ENCODE measurements at regions not wholly inside any gene's neighbourhood (a gene's known extent, or its start where the extent isn't known, plus 50 kb on each side); places are given as distances from the start of the nearest gene placed in this dataset.
"Not testable (repeated sequence)": the region's sequence is repeated elsewhere in the genome, so short reads cannot be mapped to it uniquely, and the experiment has no call there.

DNA sequence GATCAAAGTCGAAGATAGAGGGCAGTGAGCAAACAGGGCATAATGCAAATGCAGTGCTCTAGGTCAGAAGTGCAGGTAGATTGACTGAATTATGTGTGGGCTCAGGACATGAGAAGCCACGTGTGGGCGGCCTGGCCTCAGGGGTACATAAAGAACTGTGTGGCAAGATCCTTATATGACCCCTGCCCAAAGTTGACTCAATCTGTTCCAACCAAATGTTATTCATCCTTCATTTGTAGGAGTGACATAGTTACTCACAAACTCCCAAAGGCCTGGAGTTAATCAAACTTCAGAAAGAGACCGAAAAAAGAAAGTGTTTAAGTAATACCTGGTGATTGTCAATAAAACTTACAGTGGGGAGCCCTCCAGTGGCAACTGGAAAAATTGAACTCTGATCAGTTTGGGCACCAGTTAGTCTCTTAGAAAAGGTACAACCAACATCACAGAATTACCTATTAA is 150.4 kb upstream of the FAR2 start:
- peak in 1 of 2 experiments; percentile 9 for DNase-seq

DNA sequence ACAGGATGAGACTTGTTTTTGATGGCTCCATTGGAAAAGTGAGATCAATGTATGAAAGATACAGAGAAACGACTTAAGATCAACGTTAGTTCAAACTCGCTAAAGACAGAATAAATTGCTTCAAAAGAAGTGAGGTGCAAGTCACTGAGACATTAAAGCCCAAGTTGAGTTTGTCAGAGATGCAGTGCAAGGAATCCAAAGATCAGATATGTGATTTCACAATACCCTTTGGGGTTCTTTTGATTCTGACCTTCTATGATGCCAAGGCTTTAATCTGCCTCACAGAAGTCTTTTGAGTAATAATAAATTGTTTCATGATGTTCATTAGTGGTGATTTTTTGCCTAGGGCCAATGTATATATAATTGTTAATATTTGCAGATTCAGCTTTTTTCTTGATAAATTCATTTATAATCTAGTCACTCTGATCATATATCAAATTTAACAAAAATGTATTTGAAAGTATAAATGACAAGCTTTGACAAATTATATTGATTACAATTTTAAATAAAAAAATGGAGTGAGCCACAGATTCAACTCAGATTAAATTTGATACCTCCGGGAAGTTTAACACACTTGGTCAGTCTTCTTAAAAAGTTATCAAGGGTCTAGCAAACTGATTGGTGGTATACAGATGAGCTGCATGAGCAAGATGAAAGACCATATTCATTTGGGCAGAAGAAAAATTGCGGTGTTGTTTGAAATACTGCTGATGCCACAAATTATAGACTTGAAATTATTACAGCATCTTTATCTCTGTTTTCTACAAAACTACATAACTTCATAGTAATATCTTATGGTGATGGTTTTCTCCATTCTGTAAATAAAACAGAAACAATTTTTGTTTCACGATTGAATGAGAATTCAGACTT is 144.8 kb upstream of the FAR2 start:
- no peak for DNase-seq

DNA sequence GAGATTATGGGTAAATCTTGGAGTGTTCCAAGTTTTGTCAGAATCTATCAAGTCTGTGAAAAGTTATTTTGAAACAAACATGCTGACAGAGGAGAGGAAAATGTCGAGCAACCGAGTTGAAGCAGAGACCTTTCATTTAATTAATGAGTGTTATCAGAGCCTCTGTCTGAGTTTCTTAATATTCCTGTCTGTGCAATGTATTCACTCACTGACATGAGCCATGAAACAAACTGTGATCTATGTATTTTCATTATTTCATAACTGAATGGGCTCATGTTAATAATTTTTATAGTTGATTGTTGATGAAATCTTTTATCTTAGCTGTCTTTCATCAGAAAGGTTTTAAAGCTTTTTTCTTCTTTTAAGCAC is 144.2 kb upstream of the FAR2 start:
- DNase-seq, result no peak

DNA sequence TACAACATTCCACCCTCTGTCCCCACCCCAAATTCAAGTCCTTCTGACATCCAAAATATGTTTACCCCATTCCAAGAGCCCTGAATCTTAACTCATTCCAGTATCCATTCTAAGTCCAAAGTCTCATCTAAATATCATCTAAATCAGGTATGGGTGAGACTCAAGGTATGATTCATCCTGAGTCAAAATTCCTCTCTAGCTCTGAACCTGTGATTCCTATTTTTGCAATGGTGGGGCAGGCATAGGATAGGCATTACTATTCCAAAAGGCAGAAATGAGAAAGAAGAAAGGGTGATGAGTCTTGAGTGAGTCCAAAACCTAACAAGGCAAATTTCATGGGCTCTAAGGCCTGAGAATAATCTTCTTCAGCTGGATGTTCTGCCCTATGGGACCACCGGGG is 140.3 kb upstream of the FAR2 start:
- DNase-seq, result no peak

DNA sequence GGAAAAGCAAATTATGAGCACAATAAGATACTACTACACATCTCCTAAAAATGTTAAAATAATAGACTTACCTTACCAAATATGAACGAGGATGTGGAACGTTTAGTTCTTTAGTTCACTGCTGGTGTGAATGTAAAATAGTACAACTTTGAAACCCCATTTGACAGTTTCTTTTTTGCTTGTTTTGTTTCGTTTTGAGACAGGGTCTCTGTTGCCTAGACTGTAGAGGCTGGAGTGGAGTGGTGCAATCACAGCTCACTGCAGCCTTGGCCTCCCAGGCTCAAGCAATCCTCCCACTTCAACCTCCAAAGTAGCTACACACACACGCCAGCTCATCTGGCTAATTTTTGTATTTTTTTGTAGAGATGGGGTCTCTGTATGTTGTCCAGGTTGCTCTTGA is 136.4 kb upstream of the FAR2 start:
- no peak for DNase-seq

DNA sequence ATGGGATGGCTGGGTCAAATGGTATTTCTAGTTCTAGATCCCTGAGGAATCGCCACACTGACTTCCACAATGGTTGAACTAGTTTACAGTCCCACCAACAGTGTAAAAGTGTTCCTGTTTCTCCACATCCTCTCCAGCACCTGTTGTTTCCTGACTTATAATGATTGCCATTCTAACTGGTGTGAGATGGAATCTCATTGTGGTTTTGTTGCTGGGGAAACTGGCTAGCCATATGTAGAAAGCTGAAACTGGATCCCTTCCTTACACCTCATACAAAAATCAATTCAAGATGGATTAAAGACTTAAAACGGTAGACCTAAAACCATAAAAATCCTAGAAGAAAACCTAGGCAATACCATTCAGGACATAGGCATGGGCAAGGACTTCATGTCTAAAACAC is 131.5 kb upstream of the FAR2 start:
- DNase-seq, result not testable (repeated sequence)

DNA sequence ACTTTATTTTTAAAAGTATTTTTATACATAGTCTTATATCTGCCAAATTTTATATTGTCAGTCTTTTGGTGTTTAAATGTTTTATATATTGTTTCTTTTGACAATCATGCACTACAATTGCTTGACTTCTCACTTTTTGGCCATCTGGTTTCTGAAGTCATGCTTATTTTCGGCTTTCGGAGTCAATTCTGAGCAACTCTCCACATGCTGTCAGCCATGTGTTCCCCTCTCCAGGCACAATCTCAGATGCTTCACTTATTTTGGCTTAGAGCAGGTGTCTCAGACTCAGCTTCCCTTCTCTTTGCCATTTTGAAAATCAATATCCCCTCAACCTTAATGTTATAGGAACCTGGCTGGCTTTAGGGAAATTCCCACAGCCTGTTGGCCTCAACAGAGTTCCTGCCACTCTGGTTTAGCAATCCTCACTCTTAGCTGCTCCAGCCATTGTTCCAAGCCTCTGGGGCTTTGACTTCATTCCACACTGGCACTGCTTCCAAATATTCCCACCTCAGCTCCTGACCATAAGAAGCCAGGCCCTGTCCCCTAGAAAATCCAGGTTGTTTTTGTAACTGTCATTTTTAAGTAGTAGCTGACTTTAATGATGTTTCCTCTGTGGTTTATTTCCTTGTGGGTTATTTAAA is 125.5 kb upstream of the FAR2 start:
- no peak for DNase-seq

DNA sequence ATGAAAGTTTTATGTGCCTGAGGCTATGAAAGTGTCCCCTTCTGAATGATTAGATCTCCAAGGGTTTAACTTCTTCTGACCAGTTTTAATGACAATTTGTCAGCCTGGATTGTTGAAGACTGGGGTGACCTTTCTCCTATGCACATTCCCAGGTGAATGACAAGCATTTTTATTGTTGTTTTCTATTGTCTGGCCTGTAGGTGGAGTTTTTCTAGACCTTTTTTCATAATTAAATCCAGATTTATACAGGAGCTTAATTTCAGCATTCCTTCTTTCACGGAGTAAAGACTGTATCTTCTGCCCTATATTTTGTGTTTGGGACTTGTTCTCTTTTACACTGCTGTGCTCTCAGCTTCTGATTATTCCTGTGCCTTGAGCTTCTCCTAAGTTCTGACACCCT is 125.0 kb upstream of the FAR2 start:
- no peak for DNase-seq

DNA sequence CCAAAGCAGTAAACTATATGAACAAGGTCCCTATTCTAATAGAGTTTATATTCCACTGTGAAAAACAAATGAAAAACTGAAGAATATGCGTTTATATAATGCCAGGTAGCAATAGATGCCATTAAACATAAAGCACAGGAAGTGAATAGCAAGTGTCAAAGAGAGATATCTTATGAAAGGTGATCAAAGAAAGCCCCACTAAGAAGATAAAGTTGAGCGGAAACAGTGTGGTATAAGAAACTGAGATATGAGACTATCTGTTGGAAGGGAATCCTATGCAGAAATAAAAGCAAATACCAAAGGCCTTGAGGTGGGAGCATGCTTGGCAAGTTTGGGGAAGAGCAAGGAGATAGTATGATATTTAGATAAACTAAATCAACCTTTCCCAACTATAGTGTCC is 123.1 kb upstream of the FAR2 start:
- no peak for DNase-seq

DNA sequence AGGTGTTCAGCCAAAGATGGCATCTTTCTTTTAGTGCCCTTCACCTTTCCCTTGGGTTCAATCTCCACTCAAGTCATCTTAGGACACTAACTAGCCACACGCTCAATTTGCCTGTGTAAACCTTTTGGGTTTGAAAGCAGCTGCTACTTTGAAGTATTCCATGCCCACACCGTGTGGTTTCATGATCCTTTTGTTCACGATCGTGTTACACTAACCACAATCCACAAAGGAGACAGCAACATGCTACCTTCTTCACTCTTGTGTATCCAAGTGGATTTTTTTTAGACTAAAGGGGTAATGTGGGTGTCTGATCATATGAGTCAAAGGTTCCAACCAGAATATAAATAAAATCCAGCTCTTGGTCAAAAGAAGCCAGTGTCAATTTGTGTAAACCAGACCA is 122.7 kb upstream of the FAR2 start:
- DNase-seq, result no peak

DNA sequence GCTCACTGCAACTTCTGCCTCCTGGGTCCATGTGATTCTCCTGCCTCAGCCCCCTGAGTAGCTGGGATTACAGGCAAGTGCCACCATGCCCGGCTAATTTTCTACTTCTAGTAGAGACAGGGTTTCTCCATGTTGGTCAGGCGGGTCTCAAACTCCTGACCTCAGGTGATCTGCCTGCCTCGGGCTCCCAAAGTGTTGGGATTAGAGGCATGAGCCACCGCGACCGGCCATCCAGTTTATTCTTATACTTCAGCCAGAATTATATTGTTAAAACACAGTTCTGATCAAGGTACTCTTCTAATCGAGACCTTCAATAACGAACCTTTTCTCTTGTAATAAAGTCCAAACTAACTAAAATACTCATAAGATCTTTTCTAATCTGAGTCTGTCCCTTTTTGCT is 119.6 kb upstream of the FAR2 start:
- DNase-seq, result not testable (repeated sequence)

DNA sequence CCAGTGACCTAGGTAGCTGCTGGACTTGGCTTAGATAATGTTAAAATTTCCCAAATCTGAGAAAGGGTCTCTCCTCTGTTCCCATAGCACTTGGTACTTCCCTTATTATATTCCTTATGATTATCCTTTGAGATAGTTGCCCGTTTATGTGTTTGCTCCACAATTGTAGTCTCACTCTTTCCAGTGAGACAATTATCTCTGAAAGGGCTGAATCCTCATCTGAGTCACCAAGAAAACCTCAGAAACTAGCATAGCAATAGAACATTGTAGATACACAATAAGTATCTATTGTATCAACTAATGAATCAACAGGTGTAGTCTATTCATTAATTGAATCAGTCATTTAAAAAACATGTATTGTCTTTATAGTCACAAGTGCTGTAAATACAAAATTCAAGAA is 119.1 kb upstream of the FAR2 start:
- no peak for DNase-seq

DNA sequence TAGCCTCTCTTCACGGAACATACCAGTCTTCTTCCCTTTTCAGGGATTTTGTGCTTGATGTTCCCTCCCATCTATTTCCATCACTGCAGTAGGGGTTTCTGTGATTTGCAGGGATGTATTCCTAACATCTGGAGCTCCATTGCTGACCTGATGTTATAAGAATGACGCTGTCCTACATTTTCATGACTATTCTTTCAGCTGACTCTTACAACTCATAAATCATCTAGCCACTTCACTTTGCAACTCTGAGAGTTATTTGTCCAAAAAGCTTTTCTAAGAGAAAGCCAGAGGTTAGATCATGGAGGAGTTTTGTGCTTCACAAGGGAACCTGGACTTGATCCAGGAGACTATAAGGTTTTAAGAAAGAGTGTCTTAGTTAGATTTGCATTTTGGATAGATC is 116.6 kb upstream of the FAR2 start:
- DNase-seq, result no peak

DNA sequence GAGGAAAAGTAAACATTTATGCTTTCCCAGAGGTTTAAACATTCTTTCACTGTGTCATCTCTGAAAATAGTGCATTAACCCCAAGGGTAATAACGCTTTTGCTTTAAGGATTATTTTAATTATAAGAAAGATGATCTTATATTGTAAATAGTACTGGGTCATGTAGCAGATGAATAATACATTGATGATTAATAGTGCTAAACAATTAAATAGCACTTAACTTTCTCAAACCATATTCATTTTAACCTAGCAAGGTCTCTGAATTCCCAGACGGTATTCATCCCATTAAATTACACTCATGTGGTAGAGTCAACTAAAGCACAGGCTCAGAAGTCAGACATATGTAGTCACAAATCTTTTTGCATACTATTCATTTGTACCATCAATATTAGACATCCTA is 115.6 kb upstream of the FAR2 start:
- no peak for DNase-seq

DNA sequence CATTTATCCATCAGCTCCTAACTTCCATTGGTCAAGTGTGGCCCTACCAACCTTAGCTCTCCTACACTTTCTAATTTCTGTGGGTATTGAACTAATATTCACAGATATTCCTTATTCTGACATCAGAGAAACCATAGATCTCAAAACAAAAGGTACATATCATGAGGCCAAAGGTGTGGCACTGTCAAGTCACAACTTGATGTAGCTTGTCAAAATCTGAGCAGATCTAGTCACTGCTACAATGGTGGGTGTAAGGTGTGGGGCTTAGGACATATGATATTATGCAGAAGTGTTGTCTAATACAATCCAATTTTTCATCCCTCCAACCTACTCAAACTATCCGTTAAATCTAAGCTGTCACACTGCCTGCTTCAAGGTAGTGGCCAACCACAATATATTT is 114.0 kb upstream of the FAR2 start:
- DNase-seq, result no peak

DNA sequence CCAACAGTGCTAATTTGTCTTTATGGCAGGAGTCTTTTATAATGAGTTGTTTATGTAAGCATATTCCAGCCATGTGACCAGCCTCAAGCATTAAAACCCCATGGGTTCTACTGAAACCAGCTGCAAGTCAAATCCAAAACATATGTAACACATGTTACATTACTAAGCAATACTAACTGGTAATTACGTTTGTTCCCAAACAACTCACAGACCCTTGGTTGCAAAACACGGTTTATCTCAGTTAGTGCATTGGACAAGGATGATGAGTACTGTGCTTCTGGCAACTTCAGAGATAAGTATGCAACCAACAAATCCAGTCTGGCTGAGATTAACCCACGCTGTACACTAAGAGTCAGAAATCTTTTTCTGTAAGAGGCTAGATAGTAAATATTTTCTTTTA is 110.1 kb upstream of the FAR2 start:
- DNase-seq, result no peak

DNA sequence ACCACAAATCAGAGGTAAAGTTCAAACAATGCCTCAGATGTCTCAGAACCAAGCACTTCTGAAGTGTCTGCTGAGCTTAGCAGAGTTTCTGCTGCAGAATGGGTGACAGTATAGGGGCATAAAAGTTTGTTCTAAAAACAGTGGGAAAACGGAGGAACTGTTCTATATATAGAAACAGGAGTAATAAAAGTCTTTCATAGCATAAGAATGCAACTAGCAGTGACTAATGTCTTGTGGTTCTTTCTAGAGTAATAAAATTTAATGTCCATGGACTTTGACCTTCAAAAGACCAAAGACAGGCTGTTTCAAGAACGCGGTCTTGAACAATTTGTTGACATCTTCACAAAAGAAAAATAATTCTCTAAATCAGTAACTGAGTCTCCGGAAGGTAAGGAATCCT is 107.5 kb upstream of the FAR2 start:
- no peak for DNase-seq

DNA sequence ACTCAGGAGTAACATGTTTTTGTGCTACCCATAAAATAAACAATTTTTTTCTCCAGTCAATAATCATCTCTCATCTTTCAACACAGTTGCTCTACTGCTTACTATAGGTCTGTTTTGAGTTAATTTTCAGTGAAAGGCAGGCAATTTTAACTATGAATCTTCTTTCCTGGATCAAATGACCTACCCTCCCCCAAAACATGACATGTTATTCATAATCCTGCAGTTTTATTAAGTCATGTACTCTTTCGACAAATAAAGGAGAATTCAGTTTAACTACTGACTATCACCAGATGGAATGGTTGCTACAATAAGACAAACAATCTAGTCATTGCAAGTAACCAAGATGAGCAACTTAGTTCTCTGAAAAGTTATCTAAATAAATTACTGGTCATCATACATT is 106.0 kb upstream of the FAR2 start:
- DNase-seq, result no peak

DNA sequence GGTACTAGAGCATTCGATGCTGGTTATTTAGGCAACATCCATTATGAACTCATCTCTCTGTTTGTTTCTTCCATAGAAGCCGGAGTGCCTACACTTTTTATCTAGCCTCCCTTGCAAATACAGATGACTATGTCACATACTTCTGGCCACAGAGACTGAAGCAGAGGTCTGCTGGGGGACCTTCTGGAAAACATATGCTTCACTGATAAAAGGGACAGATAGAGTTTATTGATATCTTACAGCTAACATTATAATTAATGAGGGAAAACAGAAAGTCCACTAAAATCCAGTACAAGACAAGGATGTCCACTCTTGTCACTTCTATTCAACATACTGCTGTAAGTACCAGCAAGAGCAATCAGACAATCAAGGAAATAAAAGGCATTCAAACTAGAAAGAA is 104.3 kb upstream of the FAR2 start:
- no peak for DNase-seq

DNA sequence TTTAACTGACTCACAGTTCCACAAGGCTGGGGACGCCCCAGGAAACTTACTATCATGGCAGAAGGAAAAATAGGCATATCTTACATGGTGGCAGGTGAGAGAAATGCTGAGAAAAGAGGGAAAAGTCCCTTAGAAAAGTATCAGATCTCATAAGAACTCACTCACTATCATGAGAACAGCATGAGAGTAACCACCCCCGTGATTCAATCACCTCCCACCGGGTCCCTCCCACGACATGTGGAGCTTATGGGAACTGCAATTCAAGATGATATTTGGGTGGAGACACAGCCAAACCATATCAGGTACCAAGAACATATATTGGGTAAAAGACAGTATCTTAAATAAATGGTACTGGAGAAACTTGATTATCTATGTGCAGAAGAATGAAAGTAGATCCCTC is 100.3 kb upstream of the FAR2 start:
- no peak for DNase-seq

DNA sequence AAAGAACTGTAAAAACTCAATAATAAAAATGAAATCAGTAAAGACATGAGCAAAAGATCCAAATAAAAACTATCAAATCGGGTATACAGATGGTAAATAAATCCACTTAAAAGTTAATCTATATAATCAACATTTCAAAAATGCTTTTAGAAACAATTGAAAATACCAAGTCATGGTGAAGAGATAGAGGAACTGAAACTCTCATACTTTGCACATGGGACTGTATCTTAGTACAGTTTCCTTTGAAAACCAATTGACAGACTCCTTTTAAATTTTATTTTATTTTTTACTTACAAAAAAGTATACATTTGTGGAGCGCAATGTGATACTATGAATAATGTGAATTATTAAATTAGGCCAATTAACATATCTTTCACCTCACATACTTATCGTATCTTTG is 98.6 kb upstream of the FAR2 start:
- no peak for DNase-seq

DNA sequence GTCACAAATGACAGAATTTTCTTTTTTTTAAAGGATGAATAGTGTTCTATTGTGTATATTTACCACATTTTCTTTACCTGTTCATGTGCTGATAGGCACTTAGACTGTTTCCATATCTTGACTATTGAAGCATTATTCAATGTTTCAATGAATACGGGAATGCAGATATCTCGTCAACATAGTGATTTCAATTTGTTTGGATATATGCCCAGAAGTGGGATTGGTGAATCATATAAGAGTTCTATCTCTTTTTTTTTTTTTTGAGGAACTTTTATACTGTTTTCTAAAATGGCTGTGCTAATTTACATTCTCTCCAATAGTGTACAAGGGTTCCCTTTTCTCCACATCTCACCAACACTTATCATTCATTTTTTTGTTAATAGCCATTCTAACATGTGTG is 97.9 kb upstream of the FAR2 start:
- DNase-seq, result no peak

DNA sequence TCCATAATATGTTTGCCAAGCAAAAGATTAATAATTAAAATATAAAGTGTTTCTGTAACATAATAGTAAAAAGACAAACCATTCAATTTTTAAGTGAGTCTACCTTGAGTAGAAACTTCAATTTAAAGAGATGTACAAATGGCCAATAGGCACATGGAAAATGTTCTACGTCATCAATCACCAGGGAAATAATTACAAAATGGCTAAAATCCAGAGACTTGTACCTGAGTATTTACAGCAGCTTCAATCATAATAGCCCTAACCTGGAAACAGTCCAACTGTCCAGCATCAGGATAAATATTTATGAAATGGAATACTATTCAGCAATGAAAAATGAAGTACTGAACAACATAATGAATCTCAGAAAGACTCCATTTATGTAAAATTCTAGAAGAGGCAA is 95.5 kb upstream of the FAR2 start:
- no peak for DNase-seq

DNA sequence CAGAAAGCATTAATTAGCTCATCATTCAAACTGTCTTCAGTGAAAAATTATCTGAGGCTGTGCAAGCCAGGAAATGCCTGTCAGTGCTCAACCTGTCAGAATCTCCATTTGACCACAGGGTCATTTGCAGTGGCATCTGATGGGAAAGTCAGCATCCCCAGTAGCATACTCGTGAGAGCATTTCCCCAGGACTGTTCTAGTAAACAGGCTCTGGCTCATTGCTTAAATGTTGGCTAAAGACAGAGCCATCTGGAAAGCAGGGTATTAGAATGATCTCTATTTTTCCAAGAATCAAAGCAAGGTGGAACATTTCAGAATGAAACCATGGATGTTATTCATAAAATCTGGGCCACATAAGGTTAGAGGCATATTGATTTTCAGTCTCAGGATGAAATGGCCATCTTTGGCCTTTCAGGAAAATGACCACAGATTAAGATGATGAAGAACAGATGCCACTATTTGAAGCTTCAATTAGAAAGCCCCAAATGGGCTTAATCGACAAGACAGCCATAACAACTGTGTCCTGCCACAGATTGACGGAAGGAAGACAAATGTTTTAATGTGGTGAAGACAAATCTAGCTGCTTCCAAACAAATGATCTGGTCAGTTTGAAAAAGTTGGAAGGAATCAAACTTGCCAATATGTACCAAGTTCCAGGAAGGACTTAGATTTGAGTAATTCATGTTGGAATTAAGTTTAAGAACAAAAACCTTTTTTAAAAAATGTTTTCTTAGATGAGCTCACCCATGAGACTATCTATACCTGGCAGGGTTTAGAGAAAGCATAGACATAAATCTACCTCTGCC is 94.0 kb upstream of the FAR2 start:
- DNase-seq, result no peak

Data from NCI-H524 (cell line).